AG09319 (cell line): ENCODE measurements at regions not wholly inside any gene's neighbourhood (a gene's known extent, or its start where the extent isn't known, plus 50 kb on each side); places are given as distances from the start of the nearest gene placed in this dataset.

Source experiments
- DNase-seq: peaks from one replicate; pipeline ENCODE4 v3.0.0-alpha.2; 2010; ENCODE audit warnings: low read depth; ENCODE audit errors: extremely low read depth
- TF ChIP-seq, protein P1 (sequence below): IDR thresholded peaks from 2 replicates; pipeline ENCODE4 v1.5.1; 2011; ENCODE audit warnings: low read depth, mild to moderate bottlenecking, inconsistent platforms, low read length, moderate library complexity

DNA sequence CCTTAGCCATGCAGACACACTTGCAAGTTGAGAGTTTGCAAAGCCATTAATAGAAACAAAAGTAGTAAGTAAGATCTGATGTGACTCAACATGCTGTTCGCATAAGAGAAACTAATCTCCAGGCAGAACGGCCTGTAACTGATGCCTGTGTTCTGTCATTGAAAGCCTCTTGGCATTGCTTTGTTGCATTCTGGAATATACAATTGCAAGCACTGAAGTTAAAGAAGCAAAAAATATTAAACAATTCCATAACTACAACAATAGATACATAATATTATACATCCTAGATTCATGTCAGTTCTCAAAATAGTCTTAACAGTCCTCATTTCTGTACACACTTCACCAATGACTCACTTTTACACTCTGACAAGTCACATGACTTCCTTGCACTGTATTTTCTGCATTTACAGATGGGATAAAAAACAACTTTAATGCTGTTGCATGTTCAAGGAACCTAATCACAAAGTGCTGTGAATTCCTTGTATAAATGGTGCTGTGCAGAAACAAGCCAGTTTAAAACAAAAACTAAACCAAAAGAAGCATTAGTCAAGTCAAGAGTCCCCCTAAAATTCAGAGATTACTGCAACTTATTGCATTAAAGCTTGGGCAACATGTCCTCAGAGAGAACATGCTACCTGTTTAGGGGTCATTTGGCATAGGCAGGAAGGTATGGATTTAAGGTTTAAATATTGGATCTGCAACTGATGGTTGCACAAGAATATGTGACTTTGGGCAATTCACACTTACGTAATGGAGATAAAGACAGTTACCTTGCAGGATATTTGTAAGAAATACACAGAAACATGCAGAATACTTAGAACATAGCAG lies 79.5 kb upstream of the SERP2 start:
- no peak for DNase-seq
- TF ChIP-seq, protein P1, sequence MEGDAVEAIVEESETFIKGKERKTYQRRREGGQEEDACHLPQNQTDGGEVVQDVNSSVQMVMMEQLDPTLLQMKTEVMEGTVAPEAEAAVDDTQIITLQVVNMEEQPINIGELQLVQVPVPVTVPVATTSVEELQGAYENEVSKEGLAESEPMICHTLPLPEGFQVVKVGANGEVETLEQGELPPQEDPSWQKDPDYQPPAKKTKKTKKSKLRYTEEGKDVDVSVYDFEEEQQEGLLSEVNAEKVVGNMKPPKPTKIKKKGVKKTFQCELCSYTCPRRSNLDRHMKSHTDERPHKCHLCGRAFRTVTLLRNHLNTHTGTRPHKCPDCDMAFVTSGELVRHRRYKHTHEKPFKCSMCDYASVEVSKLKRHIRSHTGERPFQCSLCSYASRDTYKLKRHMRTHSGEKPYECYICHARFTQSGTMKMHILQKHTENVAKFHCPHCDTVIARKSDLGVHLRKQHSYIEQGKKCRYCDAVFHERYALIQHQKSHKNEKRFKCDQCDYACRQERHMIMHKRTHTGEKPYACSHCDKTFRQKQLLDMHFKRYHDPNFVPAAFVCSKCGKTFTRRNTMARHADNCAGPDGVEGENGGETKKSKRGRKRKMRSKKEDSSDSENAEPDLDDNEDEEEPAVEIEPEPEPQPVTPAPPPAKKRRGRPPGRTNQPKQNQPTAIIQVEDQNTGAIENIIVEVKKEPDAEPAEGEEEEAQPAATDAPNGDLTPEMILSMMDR, result no peak

DNA sequence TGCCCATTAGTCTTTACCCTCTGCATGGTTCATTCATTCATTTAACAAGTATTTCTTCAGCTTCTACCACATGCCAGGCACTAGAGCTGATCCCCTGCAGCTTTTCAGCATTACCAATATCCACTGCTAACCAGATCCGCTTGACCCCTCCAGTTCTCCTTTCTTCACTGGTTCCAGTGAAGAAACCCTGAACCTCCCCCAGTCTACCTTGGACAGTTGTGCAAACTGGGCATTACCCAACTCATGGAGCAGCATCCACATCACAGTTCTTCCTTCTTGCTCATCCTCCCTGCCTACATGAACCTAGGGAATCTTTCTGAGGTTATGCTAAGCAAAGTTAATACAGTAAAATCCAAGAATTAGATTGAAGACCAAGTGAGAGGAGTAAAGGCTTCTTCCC lies 78.7 kb upstream of the SERP2 start:
- TF ChIP-seq, protein P1, result no peak

DNA sequence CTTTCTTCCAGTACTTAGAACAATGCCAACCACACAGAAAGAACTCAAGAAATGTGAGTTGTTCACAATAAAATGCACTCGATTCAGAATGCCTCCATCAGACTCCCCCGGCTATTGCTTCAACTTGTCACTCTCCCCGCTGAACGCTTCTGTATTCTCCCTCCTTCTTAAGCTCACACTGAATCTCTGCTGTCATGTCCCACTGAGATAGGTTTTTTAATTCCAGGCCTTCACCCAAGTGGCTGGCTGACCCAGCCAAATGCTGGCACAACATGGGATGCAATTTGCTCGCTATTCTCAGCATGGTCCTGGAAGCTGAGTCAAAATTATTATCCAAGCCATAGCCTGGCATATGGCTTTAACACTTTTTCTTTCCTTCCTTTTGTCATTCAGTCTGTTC lies 76.8 kb upstream of the SERP2 start:
- TF ChIP-seq, protein P1, result no peak
- DNase-seq, result no peak

More for the DNA sequence above, 78.7 kb upstream of the SERP2 start:
- no peak for DNase-seq

DNA sequence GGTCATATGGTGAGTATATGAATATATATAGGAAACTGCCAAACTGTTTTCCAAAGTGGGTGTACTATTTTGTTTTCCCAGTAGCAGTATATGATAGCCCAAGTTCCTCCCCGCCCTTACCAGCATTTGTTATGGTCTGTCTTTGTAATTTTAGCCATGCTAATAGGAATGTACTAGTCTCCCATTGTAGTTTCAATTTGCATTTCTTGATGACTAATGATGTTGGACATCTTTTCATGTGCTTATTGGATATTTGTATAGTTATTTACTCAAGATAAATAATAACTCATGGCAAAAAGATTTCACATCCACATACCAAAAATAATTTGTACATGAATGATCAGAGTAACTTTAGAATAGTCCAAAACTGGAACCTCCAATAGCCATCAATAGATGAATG lies 75.3 kb upstream of the SERP2 start:
- TF ChIP-seq, protein P1, result no peak
- DNase-seq, result no peak

DNA sequence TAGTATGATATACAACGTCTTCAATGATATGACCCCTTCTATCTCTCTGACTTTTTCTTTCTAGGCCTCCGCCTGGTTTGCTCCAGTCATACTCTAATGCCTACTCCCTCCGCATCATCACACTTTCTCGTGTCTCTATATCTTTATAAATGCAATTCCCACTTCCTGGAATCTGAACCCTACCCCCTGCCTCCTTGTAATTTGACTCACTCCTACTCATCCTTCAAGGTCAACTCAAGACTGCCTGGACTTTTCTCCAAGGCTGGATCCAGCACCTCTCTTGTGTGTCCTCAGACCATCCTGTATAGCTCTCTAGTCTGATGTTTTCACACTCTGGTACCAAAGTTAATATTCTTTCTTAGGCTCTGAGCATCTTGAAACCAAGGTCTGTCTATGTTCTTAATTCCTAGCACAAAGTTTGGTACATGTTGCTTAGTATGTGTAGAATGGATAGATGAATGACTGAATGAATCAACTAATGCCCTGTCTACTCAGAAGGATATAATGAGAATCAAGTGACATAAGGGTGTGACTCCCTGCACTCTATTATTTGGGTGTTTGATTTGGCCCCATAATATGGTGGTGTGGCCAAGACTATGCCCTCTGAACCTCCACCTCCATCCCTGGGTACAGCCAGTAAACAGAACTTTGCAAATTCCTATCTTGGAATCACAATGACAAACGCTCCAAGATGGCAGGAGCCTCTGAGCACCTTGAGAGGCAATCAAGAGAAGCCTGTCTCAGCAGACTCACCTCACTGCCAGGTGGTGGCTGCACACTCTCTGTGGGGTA lies 74.3 kb upstream of the SERP2 start:
- TF ChIP-seq, protein P1, result no peak
- DNase-seq, result no peak

DNA sequence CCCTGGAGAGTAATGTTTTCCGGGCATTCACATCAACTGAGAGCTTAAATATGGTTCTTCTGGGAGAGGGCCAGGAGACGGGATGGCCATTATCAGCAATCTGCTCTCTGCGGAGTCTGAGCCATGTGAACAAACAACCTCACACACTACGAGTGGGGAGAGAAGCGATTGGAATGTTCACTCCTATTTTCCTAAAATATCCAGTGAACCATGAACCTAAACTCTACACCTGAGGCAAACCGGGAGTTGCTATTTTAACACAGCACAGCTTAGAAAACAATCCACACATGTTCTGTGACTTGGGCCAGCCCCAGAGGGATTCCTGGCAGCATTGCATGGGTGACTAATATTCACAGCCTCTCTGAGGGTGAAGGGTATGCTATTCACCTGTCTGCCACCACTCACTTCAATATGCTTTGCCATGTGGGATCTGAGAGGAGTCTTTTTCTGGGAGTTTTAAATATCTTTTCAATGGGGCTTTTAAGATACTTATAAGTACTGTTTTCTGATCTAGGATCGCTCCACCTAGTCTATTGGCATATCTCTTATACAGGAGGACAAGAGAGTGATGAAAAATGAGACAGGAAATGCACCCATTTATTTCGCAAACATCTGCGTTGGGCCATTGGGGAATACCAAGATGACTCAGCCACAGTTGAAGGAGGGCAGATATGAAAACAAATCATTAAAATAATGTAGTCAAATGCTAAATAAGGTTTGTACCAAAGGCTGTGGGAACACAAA lies 72.6 kb upstream of the SERP2 start:
- DNase-seq, result no peak
- TF ChIP-seq, protein P1, result no peak
